ENCODE measurements at regions not wholly inside any gene's neighbourhood (a gene's known extent, or its start where the extent isn't known, plus 50 kb on each side); places are given as distances from the start of the nearest gene placed in this dataset.

DNA sequence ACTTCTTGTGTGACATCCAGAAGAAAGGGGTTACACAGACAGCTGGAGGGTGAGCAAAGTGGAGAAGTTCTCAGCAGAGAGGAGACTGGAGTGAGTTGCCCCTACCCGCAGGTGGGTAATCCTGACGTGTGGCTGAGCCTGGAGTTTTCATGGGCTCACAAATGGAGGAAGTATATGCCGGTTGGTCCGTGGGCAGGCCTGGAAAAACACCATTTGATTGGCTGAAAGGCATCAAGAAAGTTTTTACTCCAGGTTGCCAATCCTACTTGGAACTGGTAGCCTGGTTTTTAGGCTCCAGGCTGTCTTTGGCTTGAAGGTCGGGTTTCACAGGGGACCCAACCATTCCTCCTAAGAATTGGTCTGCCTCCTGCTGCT, 1177.4 kb upstream of the LRRTM1 start:
- no peak for TF ChIP-seq POLR2A (IDR thresholded peaks at IDR 0.05)
- TF ChIP-seq, protein P1, sequence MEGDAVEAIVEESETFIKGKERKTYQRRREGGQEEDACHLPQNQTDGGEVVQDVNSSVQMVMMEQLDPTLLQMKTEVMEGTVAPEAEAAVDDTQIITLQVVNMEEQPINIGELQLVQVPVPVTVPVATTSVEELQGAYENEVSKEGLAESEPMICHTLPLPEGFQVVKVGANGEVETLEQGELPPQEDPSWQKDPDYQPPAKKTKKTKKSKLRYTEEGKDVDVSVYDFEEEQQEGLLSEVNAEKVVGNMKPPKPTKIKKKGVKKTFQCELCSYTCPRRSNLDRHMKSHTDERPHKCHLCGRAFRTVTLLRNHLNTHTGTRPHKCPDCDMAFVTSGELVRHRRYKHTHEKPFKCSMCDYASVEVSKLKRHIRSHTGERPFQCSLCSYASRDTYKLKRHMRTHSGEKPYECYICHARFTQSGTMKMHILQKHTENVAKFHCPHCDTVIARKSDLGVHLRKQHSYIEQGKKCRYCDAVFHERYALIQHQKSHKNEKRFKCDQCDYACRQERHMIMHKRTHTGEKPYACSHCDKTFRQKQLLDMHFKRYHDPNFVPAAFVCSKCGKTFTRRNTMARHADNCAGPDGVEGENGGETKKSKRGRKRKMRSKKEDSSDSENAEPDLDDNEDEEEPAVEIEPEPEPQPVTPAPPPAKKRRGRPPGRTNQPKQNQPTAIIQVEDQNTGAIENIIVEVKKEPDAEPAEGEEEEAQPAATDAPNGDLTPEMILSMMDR (IDR thresholded peaks at IDR 0.05): no peak

Measured in breast epithelium (tissue), 3 donors.